IPS-NIHi11 (cell line): ENCODE measurements at regions not wholly inside any gene's neighbourhood (a gene's known extent, or its start where the extent isn't known, plus 50 kb on each side); places are given as distances from the start of the nearest gene placed in this dataset.
"Not testable (repeated sequence)": the region's sequence is repeated elsewhere in the genome, so short reads cannot be mapped to it uniquely, and the experiment has no call there.

ENCODE experiments used
- DNase-seq: peaks from one replicate; pipeline ENCODE4 v3.0.0; 2012; ENCODE audit warnings: mixed read lengths, low spot score

GRCh38 chr2:239727776-239728600, 297.2 kb downstream of the NDUFA10 start:
- DNase-seq = no peak

GRCh38 chr2:239727182-239727775, 297.9 kb downstream of the NDUFA10 start:
- no peak for DNase-seq

GRCh38 chr2:239726631-239727181, 298.4 kb downstream of the NDUFA10 start:
- no peak for DNase-seq

- DNase-seq = no peak
Observed at GRCh38 chr2:239726091-239726591, 299.0 kb downstream of the NDUFA10 start.

- DNase-seq = no peak
Observed at GRCh38 chr2:239725551-239725890, 299.6 kb downstream of the NDUFA10 start.

GRCh38 chr2:239724851-239725550, 300.1 kb downstream of the NDUFA10 start:
- no peak for DNase-seq

- DNase-seq = no peak
Observed at GRCh38 chr2:239724194-239724849, 300.8 kb downstream of the NDUFA10 start.

- DNase-seq = no peak
Observed at GRCh38 chr2:239723486-239724193, 301.5 kb downstream of the NDUFA10 start.

- no peak for DNase-seq
Observed at GRCh38 chr2:239722760-239723470, 302.2 kb downstream of the NDUFA10 start.

GRCh38 chr2:239721991-239722759, 303.0 kb downstream of the NDUFA10 start:
- DNase-seq = no peak

GRCh38 chr2:239721531-239721930, 303.6 kb downstream of the NDUFA10 start:
- DNase-seq = no peak

GRCh38 chr2:239720361-239721360, 304.5 kb downstream of the NDUFA10 start:
- DNase-seq = no peak

GRCh38 chr2:239719791-239720360, 305.3 kb downstream of the NDUFA10 start:
- no peak for DNase-seq

- DNase-seq = not testable (repeated sequence)
Observed at GRCh38 chr2:239718991-239719390, 306.2 kb downstream of the NDUFA10 start.

GRCh38 chr2:239717706-239718105, 307.4 kb downstream of the NDUFA10 start:
- no peak for DNase-seq

GRCh38 chr2:239717319-239717675, 307.8 kb downstream of the NDUFA10 start:
- no peak for DNase-seq

GRCh38 chr2:239716536-239717318, 308.4 kb downstream of the NDUFA10 start:
- no peak for DNase-seq

- no peak for DNase-seq
Observed at GRCh38 chr2:239716009-239716408, 309.1 kb downstream of the NDUFA10 start.
